GM12892 (cell line): ENCODE measurements at regions not wholly inside any gene's neighbourhood (a gene's known extent, or its start where the extent isn't known, plus 50 kb on each side); places are given as distances from the start of the nearest gene placed in this dataset.

Experiments
- DNase-seq: peaks from one replicate; pipeline ENCODE4 v3.0.0; 2011; ENCODE audit not compliant: insufficient read length
- FAIRE-seq: peaks from 2 replicates; lab custom pipeline; 2011; peaks lifted over from hg19 to GRCh38; lab: Jason Lieb, UNC
- POLR2A ChIP-seq: IDR thresholded peaks from 2 replicates; pipeline ENCODE4 v1.6.1; 2011; ENCODE audit warnings: low read depth, low read length, control low read depth
- POLR2AphosphoS5 ChIP-seq: IDR thresholded peaks from 2 replicates; pipeline ENCODE4 v1.6.1; 2011; ENCODE audit warnings: low read depth, low read length, control low read depth
- TAF1 ChIP-seq: IDR thresholded peaks from 2 replicates; pipeline ENCODE4 v1.6.1; 2011; ENCODE audit warnings: low read depth, mild to moderate bottlenecking, control low read depth, low read length, borderline replicate concordance

- FAIRE-seq (no peak), DNase-seq (no peak)
- TF ChIP-seq TAF1 (no peak), POLR2AphosphoS5 (no peak), POLR2A (no peak)
Measured at GRCh38 chr18:1884623-1885022, 686.7 kb downstream of the METTL4 start.

GRCh38 chr18:1891641-1892040 lies 679.7 kb downstream of the METTL4 start:
- FAIRE-seq, result no peak
- DNase-seq, result no peak
- no peak for TF ChIP-seq TAF1
- TF ChIP-seq POLR2AphosphoS5, result no peak
- TF ChIP-seq POLR2A, result no peak

- FAIRE-seq (no peak), DNase-seq (no peak)
- TF ChIP-seq TAF1, result no peak
- no peak for TF ChIP-seq POLR2AphosphoS5
- no peak for TF ChIP-seq POLR2A
Measured at GRCh38 chr18:1892191-1892590, 679.1 kb downstream of the METTL4 start.

GRCh38 chr18:1895456-1896185 lies 675.7 kb downstream of the METTL4 start:
- DNase-seq (no peak), FAIRE-seq (no peak)
- TF ChIP-seq TAF1 (no peak), POLR2A (no peak), POLR2AphosphoS5 (no peak)

- no peak for FAIRE-seq
- no peak for TF ChIP-seq POLR2AphosphoS5
- TF ChIP-seq TAF1, result no peak
- TF ChIP-seq POLR2A, result no peak
Measured at GRCh38 chr18:1906421-1906820, 664.9 kb downstream of the METTL4 start.

GRCh38 chr18:1907470-1908206 lies 663.7 kb downstream of the METTL4 start:
- DNase-seq (no peak), FAIRE-seq (no peak)
- TF ChIP-seq TAF1 (no peak), POLR2AphosphoS5 (no peak), POLR2A (no peak)

More at GRCh38 chr18:1906421-1906820, 664.9 kb downstream of the METTL4 start:
- no peak for DNase-seq

- DNase-seq, result no peak
- FAIRE-seq, result no peak
- no peak for TF ChIP-seq POLR2A
- no peak for TF ChIP-seq POLR2AphosphoS5
- no peak for TF ChIP-seq TAF1
Measured at GRCh38 chr18:1914489-1914888, 656.8 kb downstream of the METTL4 start.

GRCh38 chr18:1916869-1917523 lies 654.3 kb downstream of the METTL4 start:
- no peak for DNase-seq

GRCh38 chr18:1917569-1917968 lies 653.7 kb downstream of the METTL4 start:
- DNase-seq, result no peak
- FAIRE-seq, result no peak
- TF ChIP-seq POLR2AphosphoS5, result no peak
- TF ChIP-seq POLR2A, result no peak
- no peak for TF ChIP-seq TAF1

More at GRCh38 chr18:1916869-1917523, 654.3 kb downstream of the METTL4 start:
- FAIRE-seq, result no peak
- no peak for TF ChIP-seq POLR2AphosphoS5
- no peak for TF ChIP-seq TAF1
- TF ChIP-seq POLR2A, result no peak

- FAIRE-seq (no peak), DNase-seq (no peak)
- TF ChIP-seq TAF1, result no peak
- no peak for TF ChIP-seq POLR2AphosphoS5
- no peak for TF ChIP-seq POLR2A
Measured at GRCh38 chr18:1922066-1922465, 649.2 kb downstream of the METTL4 start.

- DNase-seq (no peak), FAIRE-seq (no peak)
- TF ChIP-seq POLR2AphosphoS5 (no peak), TAF1 (no peak), POLR2A (no peak)
Measured at GRCh38 chr18:1928711-1929110, 642.6 kb downstream of the METTL4 start.
